ENCODE measurements at regions not wholly inside any gene's neighbourhood (a gene's known extent, or its start where the extent isn't known, plus 50 kb on each side); places are given as distances from the start of the nearest gene placed in this dataset.

GRCh38 chr4:128633067-128633466 lies 176.4 kb upstream of the JADE1 start:
- TF ChIP-seq JUN (IDR thresholded peaks at IDR 0.05; ENCODE audit: borderline replicate concordance, low read depth, low read length) (no peak), JUN (CRISPR knock-in tag; IDR thresholded peaks at IDR 0.05; ENCODE audit: borderline replicate concordance) (no peak), CTCF (IDR thresholded peaks at IDR 0.05 in 2 of 3, conservative IDR thresholded peaks at IDR 0.05 in 1 of 3; ENCODE audit: insufficient read depth in 2 of 3, low read depth in 1 of 3, low read length in 3 of 3) (no peak), BHLHE40 (IDR thresholded peaks at IDR 0.05; ENCODE audit: low read length) (no peak), POLR3A (IDR thresholded peaks at IDR 0.05; ENCODE audit: borderline replicate concordance, extremely low read depth, insufficient read depth, insufficient read length) (no peak), POLR2A (conservative IDR thresholded peaks at IDR 0.05) (no peak), MYBL2 (IDR thresholded peaks at IDR 0.05; ENCODE audit: low read depth) (no peak), MYBL2 (CRISPR knock-in tag; IDR thresholded peaks at IDR 0.05; ENCODE audit: borderline replicate concordance) (no peak), ESRRA (IDR thresholded peaks at IDR 0.05; ENCODE audit: borderline replicate concordance, low read depth) (no peak), MTA3 (IDR thresholded peaks at IDR 0.05; ENCODE audit: borderline replicate concordance) (no peak), TAF1 (IDR thresholded peaks at IDR 0.05; ENCODE audit: control insufficient read depth, extremely low read depth, insufficient read depth, low read length, severe bottlenecking) (no peak), ASH1L (IDR thresholded peaks at IDR 0.05; ENCODE audit: borderline replicate concordance, low read depth, partially characterized antibody) (no peak), POLR2AphosphoS5 (IDR thresholded peaks at IDR 0.05; ENCODE audit: control insufficient read depth, insufficient read depth, low read depth, low read length) (no peak), ZNF644 (tag; IDR thresholded peaks at IDR 0.05; ENCODE audit: low read depth) (no peak), PHF8 (IDR thresholded peaks at IDR 0.05; ENCODE audit: borderline replicate concordance, low read length) (no peak)
